ENCODE measurements at regions not wholly inside any gene's neighbourhood (a gene's known extent, or its start where the extent isn't known, plus 50 kb on each side); places are given as distances from the start of the nearest gene placed in this dataset.

DNA sequence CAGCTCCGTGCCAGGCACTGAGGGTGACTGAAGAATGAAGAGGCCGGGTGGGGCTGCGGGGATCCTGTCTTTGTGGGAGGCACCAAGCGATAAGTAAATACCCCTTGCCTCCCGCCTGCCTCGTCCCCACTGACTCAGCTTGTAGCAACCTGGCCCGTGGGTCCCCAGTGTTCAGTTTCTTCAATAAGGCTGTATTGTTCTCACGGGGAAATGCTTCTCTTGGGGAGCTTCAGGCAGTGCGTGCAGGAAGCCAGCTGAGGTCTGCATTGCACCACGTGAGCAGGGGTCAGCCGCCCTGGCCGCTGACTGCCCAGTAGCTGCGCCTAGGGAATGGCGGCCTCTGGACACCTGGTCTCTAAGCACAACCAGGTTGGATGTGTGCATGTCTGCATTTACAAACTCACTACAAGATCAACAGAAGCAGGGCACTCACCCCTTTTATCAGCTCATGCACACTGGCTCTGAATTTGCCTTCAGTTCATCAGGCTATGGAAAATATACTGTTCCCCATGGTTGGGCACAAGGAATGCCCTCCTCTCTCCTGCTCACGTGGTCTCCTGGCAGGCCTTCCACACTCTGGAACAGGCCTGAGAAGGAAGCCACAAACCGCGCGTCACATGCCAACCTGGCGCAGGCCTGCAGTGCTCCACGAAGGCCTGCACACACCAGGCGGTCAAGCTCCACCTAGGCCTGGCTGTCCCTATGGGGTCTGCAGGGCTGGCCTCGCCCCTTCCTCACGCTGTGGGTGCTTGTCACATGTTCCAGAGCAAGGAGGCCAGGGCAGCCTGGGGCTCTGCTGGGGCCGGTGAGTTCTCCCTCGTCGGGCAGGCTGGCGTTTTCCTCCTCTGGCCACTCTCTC, 135.7 kb upstream of the RNF32 start:
- no peak for DNase-seq (ENCODE audit: low spot score)
- H3K36me3 ChIP-seq (ENCODE audit: control insufficient read depth in 4 of 4, insufficient read depth in 3 of 4, low read depth in 1 of 4, low read length in 3 of 4): no peaks in the 10 kb centered on the region
- H3K4me3 ChIP-seq (ENCODE audit: low read depth in 1 of 3, low read length in 3 of 3): no peak overlapping the region
- no peak overlapping the region for H3K9ac ChIP-seq (ENCODE audit: low read depth in 1 of 2, low read length in 2 of 2)
- H3K9me3 ChIP-seq (ENCODE audit: control insufficient read depth in 4 of 4, low read length in 3 of 4): no peaks in the 10 kb centered on the region
- TF ChIP-seq YY1 (IDR thresholded peaks at IDR 0.05) (no peak), GABPA (IDR thresholded peaks at IDR 0.05 in 1 of 2, conservative IDR thresholded peaks at IDR 0.05 in 1 of 2) (no peak), EGR1 (IDR thresholded peaks at IDR 0.05; ENCODE audit: low read depth in 2 of 2) (no peak), JUND (IDR thresholded peaks at IDR 0.05) (no peak), FOXA1 (IDR thresholded peaks at IDR 0.05) (no peak), RXRA (IDR thresholded peaks at IDR 0.05) (no peak), FOXA2 (IDR thresholded peaks at IDR 0.05) (no peak), NR2F2 (IDR thresholded peaks at IDR 0.05) (no peak), RAD21 (IDR thresholded peaks at IDR 0.05) (no peak), TAF1 (conservative IDR thresholded peaks at IDR 0.05) (no peak)
- TF ChIP-seq, protein P1, sequence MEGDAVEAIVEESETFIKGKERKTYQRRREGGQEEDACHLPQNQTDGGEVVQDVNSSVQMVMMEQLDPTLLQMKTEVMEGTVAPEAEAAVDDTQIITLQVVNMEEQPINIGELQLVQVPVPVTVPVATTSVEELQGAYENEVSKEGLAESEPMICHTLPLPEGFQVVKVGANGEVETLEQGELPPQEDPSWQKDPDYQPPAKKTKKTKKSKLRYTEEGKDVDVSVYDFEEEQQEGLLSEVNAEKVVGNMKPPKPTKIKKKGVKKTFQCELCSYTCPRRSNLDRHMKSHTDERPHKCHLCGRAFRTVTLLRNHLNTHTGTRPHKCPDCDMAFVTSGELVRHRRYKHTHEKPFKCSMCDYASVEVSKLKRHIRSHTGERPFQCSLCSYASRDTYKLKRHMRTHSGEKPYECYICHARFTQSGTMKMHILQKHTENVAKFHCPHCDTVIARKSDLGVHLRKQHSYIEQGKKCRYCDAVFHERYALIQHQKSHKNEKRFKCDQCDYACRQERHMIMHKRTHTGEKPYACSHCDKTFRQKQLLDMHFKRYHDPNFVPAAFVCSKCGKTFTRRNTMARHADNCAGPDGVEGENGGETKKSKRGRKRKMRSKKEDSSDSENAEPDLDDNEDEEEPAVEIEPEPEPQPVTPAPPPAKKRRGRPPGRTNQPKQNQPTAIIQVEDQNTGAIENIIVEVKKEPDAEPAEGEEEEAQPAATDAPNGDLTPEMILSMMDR (IDR thresholded peaks at IDR 0.05; ENCODE audit: low read depth, low read length, missing input control): no peak
- TF ChIP-seq, protein P2, sequence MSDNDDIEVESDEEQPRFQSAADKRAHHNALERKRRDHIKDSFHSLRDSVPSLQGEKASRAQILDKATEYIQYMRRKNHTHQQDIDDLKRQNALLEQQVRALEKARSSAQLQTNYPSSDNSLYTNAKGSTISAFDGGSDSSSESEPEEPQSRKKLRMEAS (IDR thresholded peaks at IDR 0.05): no peak
- TF ChIP-seq, protein P3, sequence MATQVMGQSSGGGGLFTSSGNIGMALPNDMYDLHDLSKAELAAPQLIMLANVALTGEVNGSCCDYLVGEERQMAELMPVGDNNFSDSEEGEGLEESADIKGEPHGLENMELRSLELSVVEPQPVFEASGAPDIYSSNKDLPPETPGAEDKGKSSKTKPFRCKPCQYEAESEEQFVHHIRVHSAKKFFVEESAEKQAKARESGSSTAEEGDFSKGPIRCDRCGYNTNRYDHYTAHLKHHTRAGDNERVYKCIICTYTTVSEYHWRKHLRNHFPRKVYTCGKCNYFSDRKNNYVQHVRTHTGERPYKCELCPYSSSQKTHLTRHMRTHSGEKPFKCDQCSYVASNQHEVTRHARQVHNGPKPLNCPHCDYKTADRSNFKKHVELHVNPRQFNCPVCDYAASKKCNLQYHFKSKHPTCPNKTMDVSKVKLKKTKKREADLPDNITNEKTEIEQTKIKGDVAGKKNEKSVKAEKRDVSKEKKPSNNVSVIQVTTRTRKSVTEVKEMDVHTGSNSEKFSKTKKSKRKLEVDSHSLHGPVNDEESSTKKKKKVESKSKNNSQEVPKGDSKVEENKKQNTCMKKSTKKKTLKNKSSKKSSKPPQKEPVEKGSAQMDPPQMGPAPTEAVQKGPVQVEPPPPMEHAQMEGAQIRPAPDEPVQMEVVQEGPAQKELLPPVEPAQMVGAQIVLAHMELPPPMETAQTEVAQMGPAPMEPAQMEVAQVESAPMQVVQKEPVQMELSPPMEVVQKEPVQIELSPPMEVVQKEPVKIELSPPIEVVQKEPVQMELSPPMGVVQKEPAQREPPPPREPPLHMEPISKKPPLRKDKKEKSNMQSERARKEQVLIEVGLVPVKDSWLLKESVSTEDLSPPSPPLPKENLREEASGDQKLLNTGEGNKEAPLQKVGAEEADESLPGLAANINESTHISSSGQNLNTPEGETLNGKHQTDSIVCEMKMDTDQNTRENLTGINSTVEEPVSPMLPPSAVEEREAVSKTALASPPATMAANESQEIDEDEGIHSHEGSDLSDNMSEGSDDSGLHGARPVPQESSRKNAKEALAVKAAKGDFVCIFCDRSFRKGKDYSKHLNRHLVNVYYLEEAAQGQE (IDR thresholded peaks at IDR 0.05): no peak
- TF ChIP-seq, protein P4, sequence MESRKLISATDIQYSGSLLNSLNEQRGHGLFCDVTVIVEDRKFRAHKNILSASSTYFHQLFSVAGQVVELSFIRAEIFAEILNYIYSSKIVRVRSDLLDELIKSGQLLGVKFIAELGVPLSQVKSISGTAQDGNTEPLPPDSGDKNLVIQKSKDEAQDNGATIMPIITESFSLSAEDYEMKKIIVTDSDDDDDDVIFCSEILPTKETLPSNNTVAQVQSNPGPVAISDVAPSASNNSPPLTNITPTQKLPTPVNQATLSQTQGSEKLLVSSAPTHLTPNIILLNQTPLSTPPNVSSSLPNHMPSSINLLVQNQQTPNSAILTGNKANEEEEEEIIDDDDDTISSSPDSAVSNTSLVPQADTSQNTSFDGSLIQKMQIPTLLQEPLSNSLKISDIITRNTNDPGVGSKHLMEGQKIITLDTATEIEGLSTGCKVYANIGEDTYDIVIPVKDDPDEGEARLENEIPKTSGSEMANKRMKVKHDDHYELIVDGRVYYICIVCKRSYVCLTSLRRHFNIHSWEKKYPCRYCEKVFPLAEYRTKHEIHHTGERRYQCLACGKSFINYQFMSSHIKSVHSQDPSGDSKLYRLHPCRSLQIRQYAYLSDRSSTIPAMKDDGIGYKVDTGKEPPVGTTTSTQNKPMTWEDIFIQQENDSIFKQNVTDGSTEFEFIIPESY (IDR thresholded peaks at IDR 0.05): no peak
- WGBS: 90% methylated on average over 27 of the region's 27 CpGs
- H3K27ac ChIP-seq (ENCODE audit: low read depth in 1 of 2, low read length in 2 of 2): no peak overlapping the region
- no peaks in the 10 kb centered on the region for H3K4me1 ChIP-seq (ENCODE audit: control insufficient read depth in 4 of 4, insufficient read depth in 4 of 4, low read length in 3 of 4)
- H3K27me3 ChIP-seq (ENCODE audit: control insufficient read depth in 4 of 4, insufficient read depth in 4 of 4, low read length in 3 of 4): no peaks in the 10 kb centered on the region

DNA sequence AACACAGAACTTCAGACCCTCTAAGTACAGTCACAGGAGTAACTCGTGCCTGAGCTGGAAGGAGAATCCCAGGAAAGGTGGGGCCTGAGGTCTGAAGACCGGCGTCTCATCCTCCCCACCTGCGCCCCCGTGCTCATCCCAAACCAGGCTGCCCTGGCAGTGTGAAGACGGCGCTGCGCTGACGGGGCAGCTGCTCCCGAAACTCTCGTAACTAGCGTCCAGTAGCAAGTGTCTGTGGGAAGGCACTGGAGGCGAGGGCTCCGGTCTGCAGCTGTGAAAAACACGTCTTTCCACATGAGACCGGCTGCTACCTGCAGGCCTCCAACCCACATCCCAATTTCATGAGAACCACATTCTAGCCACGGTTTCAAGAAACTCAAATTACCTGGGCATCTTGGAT, 136.6 kb upstream of the RNF32 start:
- no peaks in the 10 kb centered on the region for H3K27me3 ChIP-seq (ENCODE audit: control insufficient read depth in 4 of 4, insufficient read depth in 4 of 4, low read length in 3 of 4)
- no peak overlapping the region for H3K27ac ChIP-seq (ENCODE audit: low read depth in 1 of 2, low read length in 2 of 2)
- no peak overlapping the region for H3K4me3 ChIP-seq (ENCODE audit: low read depth in 1 of 3, low read length in 3 of 3)
- H3K9me3 ChIP-seq (ENCODE audit: control insufficient read depth in 4 of 4, low read length in 3 of 4): no peaks in the 10 kb centered on the region
- no peaks in the 10 kb centered on the region for H3K36me3 ChIP-seq (ENCODE audit: control insufficient read depth in 4 of 4, insufficient read depth in 3 of 4, low read depth in 1 of 4, low read length in 3 of 4)
- TF ChIP-seq YY1 (IDR thresholded peaks at IDR 0.05): no peak
- no peak for TF ChIP-seq JUND (IDR thresholded peaks at IDR 0.05)
- no peaks in the 10 kb centered on the region for H3K4me1 ChIP-seq (ENCODE audit: control insufficient read depth in 4 of 4, insufficient read depth in 4 of 4, low read length in 3 of 4)
- H3K9ac ChIP-seq (ENCODE audit: low read depth in 1 of 2, low read length in 2 of 2): no peak overlapping the region
- no peak for DNase-seq (ENCODE audit: low spot score)
- 95% methylated on average over 17 of the region's 17 CpGs for WGBS
